ENCODE measurements at regions not wholly inside any gene's neighbourhood (a gene's known extent, or its start where the extent isn't known, plus 50 kb on each side); places are given as distances from the start of the nearest gene placed in this dataset.
"Not testable (repeated sequence)": the region's sequence is repeated elsewhere in the genome, so short reads cannot be mapped to it uniquely, and the experiment has no call there.

- TF ChIP-seq ARNTL (CRISPR knock-in tag; IDR thresholded peaks at IDR 0.05; ENCODE audit: borderline replicate concordance, low read depth) = no peak
- no peak for TF ChIP-seq ESRRG (CRISPR knock-in tag; IDR thresholded peaks at IDR 0.05)
- TF ChIP-seq ZNF8 (CRISPR knock-in tag; IDR thresholded peaks at IDR 0.05) = no peak
- TF ChIP-seq, protein P1, sequence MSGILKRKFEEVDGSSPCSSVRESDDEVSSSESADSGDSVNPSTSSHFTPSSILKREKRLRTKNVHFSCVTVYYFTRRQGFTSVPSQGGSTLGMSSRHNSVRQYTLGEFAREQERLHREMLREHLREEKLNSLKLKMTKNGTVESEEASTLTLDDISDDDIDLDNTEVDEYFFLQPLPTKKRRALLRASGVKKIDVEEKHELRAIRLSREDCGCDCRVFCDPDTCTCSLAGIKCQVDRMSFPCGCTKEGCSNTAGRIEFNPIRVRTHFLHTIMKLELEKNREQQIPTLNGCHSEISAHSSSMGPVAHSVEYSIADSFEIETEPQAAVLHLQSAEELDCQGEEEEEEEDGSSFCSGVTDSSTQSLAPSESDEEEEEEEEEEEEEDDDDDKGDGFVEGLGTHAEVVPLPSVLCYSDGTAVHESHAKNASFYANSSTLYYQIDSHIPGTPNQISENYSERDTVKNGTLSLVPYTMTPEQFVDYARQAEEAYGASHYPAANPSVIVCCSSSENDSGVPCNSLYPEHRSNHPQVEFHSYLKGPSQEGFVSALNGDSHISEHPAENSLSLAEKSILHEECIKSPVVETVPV (CRISPR knock-in tag; IDR thresholded peaks at IDR 0.05) = no peak
- no peak for TF ChIP-seq ZNF70 (CRISPR knock-in tag; IDR thresholded peaks at IDR 0.05)
- no peak for TF ChIP-seq CSDC2 (CRISPR knock-in tag; IDR thresholded peaks at IDR 0.05)
- TF ChIP-seq ZFP30 (CRISPR knock-in tag; IDR thresholded peaks at IDR 0.05) = no peak
- TF ChIP-seq OSR1 (CRISPR knock-in tag; IDR thresholded peaks at IDR 0.05) = no peak
- no peak for TF ChIP-seq BACH2 (CRISPR knock-in tag; IDR thresholded peaks at IDR 0.05; ENCODE audit: borderline replicate concordance)
- ATAC-seq = no peak
These were observed 778.1 kb upstream of the SLIT2 start for GRCh38 chr4:19473569-19473968.

DNA sequence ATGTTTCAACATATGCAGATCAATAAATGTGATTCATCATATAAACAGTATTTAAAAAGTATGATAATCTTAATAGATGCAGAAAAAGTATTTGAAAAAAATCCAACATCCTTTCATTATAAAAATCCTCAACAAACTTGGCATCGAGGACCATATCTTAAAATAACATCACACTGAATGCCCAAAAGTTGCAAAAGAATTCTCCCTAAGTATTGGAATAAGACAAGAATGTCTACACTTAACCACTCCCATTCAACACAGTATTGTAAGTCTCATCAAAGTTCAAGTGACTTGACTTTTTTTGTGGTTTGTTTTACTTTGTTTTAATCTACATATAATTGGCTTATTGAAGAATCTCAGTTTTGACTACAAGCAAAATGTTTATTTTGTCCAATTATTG, 779.0 kb upstream of the SLIT2 start:
- ATAC-seq = no peak
- TF ChIP-seq SNAI2 (CRISPR knock-in tag; IDR thresholded peaks at IDR 0.05) (no peak), RARB (CRISPR knock-in tag; IDR thresholded peaks at IDR 0.05) (no peak), TSHZ2 (CRISPR knock-in tag; IDR thresholded peaks at IDR 0.05) (no peak), ZNF565 (CRISPR knock-in tag; conservative IDR thresholded peaks at IDR 0.05; ENCODE audit: low read depth) (no peak), ZNF70 (CRISPR knock-in tag; IDR thresholded peaks at IDR 0.05) (no peak), PATZ1 (CRISPR knock-in tag; IDR thresholded peaks at IDR 0.05; ENCODE audit: borderline replicate concordance) (no peak), TCF4 (CRISPR knock-in tag; IDR thresholded peaks at IDR 0.05; ENCODE audit: borderline replicate concordance) (no peak), ARNTL (CRISPR knock-in tag; IDR thresholded peaks at IDR 0.05; ENCODE audit: borderline replicate concordance, low read depth) (no peak), BACH2 (CRISPR knock-in tag; IDR thresholded peaks at IDR 0.05; ENCODE audit: borderline replicate concordance) (no peak), ZC3H10 (CRISPR knock-in tag; IDR thresholded peaks at IDR 0.05) (no peak), ZFP3 (CRISPR knock-in tag; IDR thresholded peaks at IDR 0.05) (no peak), ZFP30 (CRISPR knock-in tag; IDR thresholded peaks at IDR 0.05) (no peak), PPARA (CRISPR knock-in tag; IDR thresholded peaks at IDR 0.05; ENCODE audit: borderline replicate concordance) (no peak)
- TF ChIP-seq, protein P2, sequence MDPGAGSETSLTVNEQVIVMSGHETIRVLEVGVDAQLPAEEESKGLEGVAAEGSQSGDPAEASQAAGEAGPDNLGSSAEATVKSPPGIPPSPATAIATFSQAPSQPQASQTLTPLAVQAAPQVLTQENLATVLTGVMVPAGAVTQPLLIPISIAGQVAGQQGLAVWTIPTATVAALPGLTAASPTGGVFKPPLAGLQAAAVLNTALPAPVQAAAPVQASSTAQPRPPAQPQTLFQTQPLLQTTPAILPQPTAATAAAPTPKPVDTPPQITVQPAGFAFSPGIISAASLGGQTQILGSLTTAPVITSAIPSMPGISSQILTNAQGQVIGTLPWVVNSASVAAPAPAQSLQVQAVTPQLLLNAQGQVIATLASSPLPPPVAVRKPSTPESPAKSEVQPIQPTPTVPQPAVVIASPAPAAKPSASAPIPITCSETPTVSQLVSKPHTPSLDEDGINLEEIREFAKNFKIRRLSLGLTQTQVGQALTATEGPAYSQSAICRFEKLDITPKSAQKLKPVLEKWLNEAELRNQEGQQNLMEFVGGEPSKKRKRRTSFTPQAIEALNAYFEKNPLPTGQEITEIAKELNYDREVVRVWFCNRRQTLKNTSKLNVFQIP (CRISPR knock-in tag; IDR thresholded peaks at IDR 0.05; ENCODE audit: borderline replicate concordance, low read depth) = no peak

DNA sequence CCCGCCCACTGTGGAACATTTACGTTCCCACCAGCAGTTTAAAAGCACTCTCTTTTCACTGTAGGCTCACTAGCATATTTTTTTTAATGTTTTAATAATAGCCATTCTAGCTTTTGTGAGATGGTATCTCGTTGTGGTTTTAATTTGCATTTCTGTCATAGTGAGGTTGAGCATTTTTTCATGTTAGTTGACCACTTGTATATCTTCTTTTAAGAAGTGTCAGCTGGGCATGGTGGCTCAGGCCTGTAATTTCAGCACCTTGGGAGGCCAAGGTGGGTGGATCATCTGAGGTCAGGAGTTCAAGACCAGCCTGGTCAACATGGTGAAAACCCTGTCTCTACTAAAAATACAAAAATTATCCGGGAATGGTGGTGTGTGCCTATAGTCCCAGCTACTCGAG, 781.7 kb upstream of the SLIT2 start:
- ATAC-seq = not testable (repeated sequence)

DNA sequence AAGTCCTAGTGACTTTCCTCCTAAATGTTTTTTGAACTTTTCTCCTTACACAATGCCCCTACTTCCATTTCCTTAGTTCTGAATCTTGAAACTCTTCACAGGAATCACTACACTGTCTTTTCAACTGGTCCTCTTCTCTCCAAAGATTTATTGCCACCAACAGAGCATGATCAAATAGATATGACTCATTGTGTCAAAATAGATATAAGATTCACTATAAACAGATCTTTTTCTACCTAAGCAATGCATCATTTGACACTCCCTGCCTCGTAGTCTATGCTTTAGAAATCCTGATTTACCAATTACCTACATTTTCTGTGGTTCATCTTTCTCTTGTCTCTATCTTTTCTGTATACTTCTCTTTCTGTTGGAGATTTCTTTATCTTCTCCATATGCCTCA, 789.6 kb upstream of the SLIT2 start:
- peak; percentile 40; the same call in 2 of the 3 replicates for ATAC-seq
- TF ChIP-seq PATZ1 (CRISPR knock-in tag; IDR thresholded peaks at IDR 0.05; ENCODE audit: borderline replicate concordance) (no peak), ZNF70 (CRISPR knock-in tag; IDR thresholded peaks at IDR 0.05) (no peak), ISL1 (CRISPR knock-in tag; IDR thresholded peaks at IDR 0.05) (no peak), PPARA (CRISPR knock-in tag; IDR thresholded peaks at IDR 0.05; ENCODE audit: borderline replicate concordance) (no peak), TCF4 (CRISPR knock-in tag; IDR thresholded peaks at IDR 0.05; ENCODE audit: borderline replicate concordance) (no peak), CSDC2 (CRISPR knock-in tag; IDR thresholded peaks at IDR 0.05) (no peak), ZC3H10 (CRISPR knock-in tag; IDR thresholded peaks at IDR 0.05) (peak; percentile 64; the same call in 1 of the 2 replicates), TOX (CRISPR knock-in tag; IDR thresholded peaks at IDR 0.05; ENCODE audit: borderline replicate concordance) (peak; percentile 57; the same call in 1 of the 2 replicates)
- TF ChIP-seq, protein P1 (CRISPR knock-in tag; IDR thresholded peaks at IDR 0.05) = no peak
- TF ChIP-seq, protein P2 (CRISPR knock-in tag; IDR thresholded peaks at IDR 0.05; ENCODE audit: borderline replicate concordance, low read depth) = no peak

Data from SK-N-SH treated with all-trans-retinoic acid at 6 μM for 48 hours (cell line).